ENCODE measurements at regions not wholly inside any gene's neighbourhood (a gene's known extent, or its start where the extent isn't known, plus 50 kb on each side); places are given as distances from the start of the nearest gene placed in this dataset.

DNA sequence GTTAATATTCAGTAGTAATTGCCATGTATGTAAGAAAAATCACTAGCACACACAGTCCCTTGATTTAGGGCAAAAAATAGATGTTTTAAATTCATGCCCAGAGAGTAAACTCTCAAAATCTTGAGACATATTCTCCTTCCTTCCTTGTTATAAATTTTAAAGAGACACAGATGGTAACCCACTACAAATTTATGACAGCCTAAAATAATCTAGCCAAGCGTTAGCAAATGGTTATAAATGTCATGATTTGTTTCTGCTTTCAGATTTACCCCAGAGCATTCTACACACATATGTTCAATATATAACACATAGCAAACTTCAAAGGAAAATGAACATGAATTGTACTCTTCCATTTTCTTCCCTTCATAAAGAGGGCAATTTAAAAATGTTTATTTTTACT lies 540.3 kb downstream of the TLL1 start:
- Histone ChIP-seq H3F3A (ENCODE audit: control insufficient read depth, insufficient read depth) (no peaks in the 10 kb centered on the region), H3K4me3 (ENCODE audit: low read length) (no peak overlapping the region), H3K79me2 (ENCODE audit: control insufficient read depth, low read length) (no peaks in the 10 kb centered on the region), H3K27ac (ENCODE audit: low read depth, low read length) (no peak overlapping the region), H3K36me3 (ENCODE audit: control insufficient read depth, low read length) (no peaks in the 10 kb centered on the region), H4K20me1 (ENCODE audit: control insufficient read depth, insufficient read depth, low read depth, low read length) (no peaks in the 10 kb centered on the region), H3K4me1 (ENCODE audit: control insufficient read depth, low read length) (no peaks in the 10 kb centered on the region), H3K9me2 (replicated peaks; ENCODE audit: control insufficient read depth, low read length) (no peaks in the 10 kb centered on the region), H3K4me2 (ENCODE audit: low read length) (no peak overlapping the region), H3K9me3 (ENCODE audit: control insufficient read depth, insufficient read depth, low read length) (no peaks in the 10 kb centered on the region), H3K27me3 (ENCODE audit: control insufficient read depth, low read length) (no peaks in the 10 kb centered on the region)
- TF ChIP-seq, protein P1, sequence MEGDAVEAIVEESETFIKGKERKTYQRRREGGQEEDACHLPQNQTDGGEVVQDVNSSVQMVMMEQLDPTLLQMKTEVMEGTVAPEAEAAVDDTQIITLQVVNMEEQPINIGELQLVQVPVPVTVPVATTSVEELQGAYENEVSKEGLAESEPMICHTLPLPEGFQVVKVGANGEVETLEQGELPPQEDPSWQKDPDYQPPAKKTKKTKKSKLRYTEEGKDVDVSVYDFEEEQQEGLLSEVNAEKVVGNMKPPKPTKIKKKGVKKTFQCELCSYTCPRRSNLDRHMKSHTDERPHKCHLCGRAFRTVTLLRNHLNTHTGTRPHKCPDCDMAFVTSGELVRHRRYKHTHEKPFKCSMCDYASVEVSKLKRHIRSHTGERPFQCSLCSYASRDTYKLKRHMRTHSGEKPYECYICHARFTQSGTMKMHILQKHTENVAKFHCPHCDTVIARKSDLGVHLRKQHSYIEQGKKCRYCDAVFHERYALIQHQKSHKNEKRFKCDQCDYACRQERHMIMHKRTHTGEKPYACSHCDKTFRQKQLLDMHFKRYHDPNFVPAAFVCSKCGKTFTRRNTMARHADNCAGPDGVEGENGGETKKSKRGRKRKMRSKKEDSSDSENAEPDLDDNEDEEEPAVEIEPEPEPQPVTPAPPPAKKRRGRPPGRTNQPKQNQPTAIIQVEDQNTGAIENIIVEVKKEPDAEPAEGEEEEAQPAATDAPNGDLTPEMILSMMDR (IDR thresholded peaks at IDR 0.05; ENCODE audit: low read depth, low read length, poor library complexity, severe bottlenecking) = no peak
- TF ChIP-seq EZH2phosphoT487 (IDR thresholded peaks at IDR 0.05; ENCODE audit: borderline replicate concordance, low read length) = no peak

DNA sequence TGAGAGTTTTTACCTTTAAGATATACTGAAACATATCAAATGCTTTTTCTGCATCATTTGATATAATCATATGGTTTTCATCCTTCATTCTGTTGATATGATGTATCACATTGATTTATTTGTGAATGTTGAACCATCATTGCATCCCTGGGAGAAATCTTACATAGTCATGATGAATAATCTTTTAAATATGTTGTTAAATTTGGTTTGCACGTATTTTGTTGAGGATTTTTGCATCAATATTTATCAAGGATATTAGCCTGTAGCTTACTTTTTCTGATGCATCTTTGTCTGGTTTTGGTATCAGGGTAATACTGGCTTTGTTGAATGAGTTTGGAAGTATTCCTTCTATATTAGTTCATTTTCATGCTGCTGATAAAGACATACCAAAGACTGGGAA lies 541.4 kb downstream of the TLL1 start:
- H3K4me1 ChIP-seq (ENCODE audit: control insufficient read depth, low read length) = no peaks in the 10 kb centered on the region
- H3F3A ChIP-seq (ENCODE audit: control insufficient read depth, insufficient read depth) = no peaks in the 10 kb centered on the region
- no peaks in the 10 kb centered on the region for H3K27me3 ChIP-seq (ENCODE audit: control insufficient read depth, low read length)
- H3K79me2 ChIP-seq (ENCODE audit: control insufficient read depth, low read length) = no peaks in the 10 kb centered on the region
- no peaks in the 10 kb centered on the region for H3K36me3 ChIP-seq (ENCODE audit: control insufficient read depth, low read length)
- TF ChIP-seq EZH2phosphoT487 (IDR thresholded peaks at IDR 0.05; ENCODE audit: borderline replicate concordance, low read length) = no peak
- TF ChIP-seq, protein P1 (IDR thresholded peaks at IDR 0.05; ENCODE audit: low read depth, low read length, poor library complexity, severe bottlenecking) = no peak
- no peaks in the 10 kb centered on the region for H3K9me3 ChIP-seq (ENCODE audit: control insufficient read depth, insufficient read depth, low read length)
- no peak overlapping the region for H3K27ac ChIP-seq (ENCODE audit: low read depth, low read length)
- H3K9me2 ChIP-seq (replicated peaks; ENCODE audit: control insufficient read depth, low read length) = no peaks in the 10 kb centered on the region
- no peaks in the 10 kb centered on the region for H4K20me1 ChIP-seq (ENCODE audit: control insufficient read depth, insufficient read depth, low read depth, low read length)
- H3K4me2 ChIP-seq (ENCODE audit: low read length) = no peak overlapping the region
- no peak overlapping the region for H3K4me3 ChIP-seq (ENCODE audit: low read length)

DNA sequence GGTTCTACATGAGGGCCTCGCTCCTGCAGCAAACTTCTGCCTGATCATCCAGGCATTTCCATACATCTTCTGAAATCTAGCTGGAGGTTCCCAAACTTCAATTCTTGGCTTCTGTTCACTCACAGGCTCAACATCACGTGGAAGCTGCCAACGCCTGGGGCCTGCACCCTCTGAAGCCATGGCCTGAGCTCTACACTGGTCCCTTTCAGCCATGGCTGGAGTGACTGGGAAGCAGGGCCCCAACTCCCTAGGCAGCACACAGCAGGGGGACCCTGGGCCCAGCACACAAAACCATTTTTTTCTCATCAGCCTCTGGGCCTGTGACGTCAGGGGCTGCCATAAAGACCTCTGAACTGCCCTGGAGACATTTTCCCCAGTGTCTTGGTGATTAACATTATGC lies 542.7 kb downstream of the TLL1 start:
- no peaks in the 10 kb centered on the region for H3K27me3 ChIP-seq (ENCODE audit: control insufficient read depth, low read length)

More for the DNA sequence above, 542.7 kb downstream of the TLL1 start:
- H3K4me3 ChIP-seq (ENCODE audit: low read length) = no peak overlapping the region
- no peaks in the 10 kb centered on the region for H3K79me2 ChIP-seq (ENCODE audit: control insufficient read depth, low read length)
- no peaks in the 10 kb centered on the region for H3K36me3 ChIP-seq (ENCODE audit: control insufficient read depth, low read length)
- H3K4me2 ChIP-seq (ENCODE audit: low read length) = no peak overlapping the region
- H3K9me3 ChIP-seq (ENCODE audit: control insufficient read depth, insufficient read depth, low read length) = no peaks in the 10 kb centered on the region
- no peaks in the 10 kb centered on the region for H4K20me1 ChIP-seq (ENCODE audit: control insufficient read depth, insufficient read depth, low read depth, low read length)
- H3K27ac ChIP-seq (ENCODE audit: low read depth, low read length) = no peak overlapping the region
- TF ChIP-seq, protein P1 (IDR thresholded peaks at IDR 0.05; ENCODE audit: low read depth, low read length, poor library complexity, severe bottlenecking) = no peak
- no peak for TF ChIP-seq EZH2phosphoT487 (IDR thresholded peaks at IDR 0.05; ENCODE audit: borderline replicate concordance, low read length)
- H3K9me2 ChIP-seq (replicated peaks; ENCODE audit: control insufficient read depth, low read length) = no peaks in the 10 kb centered on the region
- H3K4me1 ChIP-seq (ENCODE audit: control insufficient read depth, low read length) = no peaks in the 10 kb centered on the region
- H3F3A ChIP-seq (ENCODE audit: control insufficient read depth, insufficient read depth) = no peaks in the 10 kb centered on the region
